ENCODE measurements at regions not wholly inside any gene's neighbourhood (a gene's known extent, or its start where the extent isn't known, plus 50 kb on each side); places are given as distances from the start of the nearest gene placed in this dataset.

DNA sequence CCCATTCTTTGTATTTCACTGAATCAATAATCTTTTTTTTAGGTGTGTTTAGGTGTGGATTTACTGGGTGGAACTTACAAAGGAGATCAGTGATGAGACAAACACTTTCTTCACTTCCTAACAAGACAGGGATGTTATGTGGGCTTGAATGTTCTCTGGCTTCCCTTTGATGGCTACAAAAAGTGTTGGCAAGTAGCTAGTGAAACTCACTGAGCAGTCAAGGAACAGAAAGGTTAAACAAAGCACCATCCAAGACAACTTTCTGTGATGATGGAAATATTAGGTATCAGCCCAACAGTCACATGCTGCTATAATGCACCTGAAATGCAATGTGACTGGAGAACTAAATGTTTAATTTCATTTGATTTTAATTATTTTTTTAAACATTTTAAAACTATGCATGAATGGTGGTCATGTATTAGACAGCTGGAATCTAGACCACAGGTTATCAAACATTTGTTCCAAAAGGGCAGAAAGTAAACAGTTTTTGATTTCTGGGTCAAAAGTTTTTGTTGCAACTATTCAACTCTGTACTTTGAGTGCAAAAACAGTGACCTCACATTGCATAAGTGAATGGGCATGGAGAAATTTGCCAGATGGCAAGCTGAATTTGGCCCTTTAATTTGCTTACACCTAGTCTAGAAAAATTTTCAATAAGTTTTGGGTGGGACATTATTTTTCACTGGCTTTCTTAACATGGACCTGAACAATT, 1272.7 kb upstream of the TMEFF2 start:
- Mint-ChIP-seq H3K27ac (ENCODE audit: unreplicated experiment) (no peak overlapping the region), H3K9me3 (ENCODE audit: unreplicated experiment) (peaks cover 15% of the 10 kb centered on the region), H3K4me3 (ENCODE audit: unreplicated experiment) (no peak overlapping the region), H3K4me1 (ENCODE audit: low read depth, unreplicated experiment) (peaks cover 5% of the 10 kb centered on the region), H3K36me3 (ENCODE audit: insufficient read depth, unreplicated experiment) (no peaks in the 10 kb centered on the region), H3K27me3 (ENCODE audit: insufficient read depth, unreplicated experiment) (no peaks in the 10 kb centered on the region)
- Histone ChIP-seq H3K4me1 (peaks cover under 1% of the 10 kb centered on the region; the same call in 1 of the 2 replicates), H3K36me3 (ENCODE audit: control insufficient read depth, insufficient read depth, low read length) (no peaks in the 10 kb centered on the region), H3K27me3 (replicated peaks; ENCODE audit: control insufficient read depth, insufficient read depth, low read length) (no peaks in the 10 kb centered on the region), H3K9me3 (0 out of 2 replicates have a peak, but pooled peaks cover 3% of the 10 kb centered on the region), H3K4me3 (ENCODE audit: low read depth, low read length) (no peak overlapping the region)
- TF ChIP-seq, protein P1, sequence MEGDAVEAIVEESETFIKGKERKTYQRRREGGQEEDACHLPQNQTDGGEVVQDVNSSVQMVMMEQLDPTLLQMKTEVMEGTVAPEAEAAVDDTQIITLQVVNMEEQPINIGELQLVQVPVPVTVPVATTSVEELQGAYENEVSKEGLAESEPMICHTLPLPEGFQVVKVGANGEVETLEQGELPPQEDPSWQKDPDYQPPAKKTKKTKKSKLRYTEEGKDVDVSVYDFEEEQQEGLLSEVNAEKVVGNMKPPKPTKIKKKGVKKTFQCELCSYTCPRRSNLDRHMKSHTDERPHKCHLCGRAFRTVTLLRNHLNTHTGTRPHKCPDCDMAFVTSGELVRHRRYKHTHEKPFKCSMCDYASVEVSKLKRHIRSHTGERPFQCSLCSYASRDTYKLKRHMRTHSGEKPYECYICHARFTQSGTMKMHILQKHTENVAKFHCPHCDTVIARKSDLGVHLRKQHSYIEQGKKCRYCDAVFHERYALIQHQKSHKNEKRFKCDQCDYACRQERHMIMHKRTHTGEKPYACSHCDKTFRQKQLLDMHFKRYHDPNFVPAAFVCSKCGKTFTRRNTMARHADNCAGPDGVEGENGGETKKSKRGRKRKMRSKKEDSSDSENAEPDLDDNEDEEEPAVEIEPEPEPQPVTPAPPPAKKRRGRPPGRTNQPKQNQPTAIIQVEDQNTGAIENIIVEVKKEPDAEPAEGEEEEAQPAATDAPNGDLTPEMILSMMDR (IDR thresholded peaks at IDR 0.05; ENCODE audit: insufficient read depth in 1 of 2, low read depth in 1 of 2, low read length in 1 of 2, severe bottlenecking in 1 of 2, unreplicated experiment in 1 of 2), result no peak
- intact Hi-C loops (cut with micrococcal nuclease; ENCODE audit: unreplicated experiment), result no loop called here
- CTCF ChIA-PET, result no interaction called here
- BruUV-seq (replicated peaks), result no TSS peak
- no peak for DNase-seq
- POLR2A ChIA-PET, result no interaction called here

DNA sequence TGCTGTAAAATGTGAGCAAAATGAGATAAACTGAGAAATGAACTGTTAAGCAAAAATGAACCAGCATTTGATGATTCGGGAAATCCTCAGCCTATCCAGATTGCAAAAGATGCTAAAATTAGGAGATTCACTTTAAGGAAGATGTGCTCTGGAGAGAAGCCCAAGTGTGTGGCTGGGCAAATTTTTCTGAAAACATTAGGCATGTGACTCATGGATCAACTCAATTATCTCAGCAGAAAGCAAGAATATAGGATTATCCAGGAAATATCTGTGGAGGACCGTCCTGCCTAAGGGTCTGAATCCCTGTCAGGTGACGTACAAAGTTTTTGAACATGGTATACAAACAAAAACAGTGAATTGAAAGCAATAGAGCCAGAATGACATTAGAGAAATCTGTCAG, 1268.3 kb upstream of the TMEFF2 start:
- Mint-ChIP-seq H3K27ac (ENCODE audit: unreplicated experiment) (no peak overlapping the region), H3K27me3 (ENCODE audit: insufficient read depth, unreplicated experiment) (no peaks in the 10 kb centered on the region), H3K4me3 (ENCODE audit: unreplicated experiment) (no peak overlapping the region), H3K36me3 (ENCODE audit: insufficient read depth, unreplicated experiment) (no peaks in the 10 kb centered on the region), H3K9me3 (ENCODE audit: unreplicated experiment) (peaks cover 22% of the 10 kb centered on the region), H3K4me1 (ENCODE audit: low read depth, unreplicated experiment) (peaks cover 11% of the 10 kb centered on the region)
- intact Hi-C loops (cut with micrococcal nuclease; ENCODE audit: unreplicated experiment), result loop anchor here (2.0 kb wide), 1 partner anchor 34 kb away; no protein-coding TSS in a partner anchor
- H3K27me3 ChIP-seq (replicated peaks; ENCODE audit: control insufficient read depth, insufficient read depth, low read length), result no peaks in the 10 kb centered on the region
- H3K9me3 ChIP-seq, result no peaks in the 10 kb centered on the region
- H3K36me3 ChIP-seq (ENCODE audit: control insufficient read depth, insufficient read depth, low read length), result no peaks in the 10 kb centered on the region
- ChIA-PET POLR2A (no interaction called here), CTCF (no interaction called here)
- no peak overlapping the region for H3K4me3 ChIP-seq (ENCODE audit: low read depth, low read length)
- peaks cover 10% of the 10 kb centered on the region for H3K4me1 ChIP-seq
- no TSS peak for BruUV-seq (replicated peaks)
- no peak for DNase-seq
- TF ChIP-seq, protein P1 (IDR thresholded peaks at IDR 0.05; ENCODE audit: insufficient read depth in 1 of 2, low read depth in 1 of 2, low read length in 1 of 2, severe bottlenecking in 1 of 2, unreplicated experiment in 1 of 2), result no peak

DNA sequence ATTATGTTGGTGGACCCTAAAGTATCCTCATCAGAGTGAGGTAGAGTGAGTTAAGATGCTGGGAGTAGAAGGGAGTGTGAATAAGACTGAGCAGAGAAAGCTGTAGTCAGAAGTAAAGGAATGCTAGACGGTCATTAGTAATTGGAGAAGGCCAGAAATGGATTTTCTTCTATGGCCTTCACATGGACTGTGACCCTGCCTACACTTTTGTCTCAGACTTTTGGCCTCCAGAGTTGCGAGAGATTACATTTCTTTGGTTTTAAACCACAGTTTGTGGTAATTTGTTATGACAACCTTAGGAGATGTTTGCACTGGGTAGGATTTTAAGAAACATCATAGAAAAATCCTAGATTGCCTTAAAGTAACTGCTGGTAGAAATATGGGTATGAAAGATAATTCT, 1267.7 kb upstream of the TMEFF2 start:
- Histone ChIP-seq H3K9me3 (no peaks in the 10 kb centered on the region), H3K27me3 (replicated peaks; ENCODE audit: control insufficient read depth, insufficient read depth, low read length) (no peaks in the 10 kb centered on the region), H3K4me1 (peaks cover 10% of the 10 kb centered on the region), H3K4me3 (ENCODE audit: low read depth, low read length) (no peak overlapping the region), H3K36me3 (ENCODE audit: control insufficient read depth, insufficient read depth, low read length) (no peaks in the 10 kb centered on the region)
- intact Hi-C loops (cut with micrococcal nuclease; ENCODE audit: unreplicated experiment), result loop anchor here (2.0 kb wide), 1 partner anchor 34 kb away; no protein-coding TSS in a partner anchor
- ChIA-PET CTCF (no interaction called here), POLR2A (no interaction called here)
- BruUV-seq (replicated peaks), result no TSS peak
- Mint-ChIP-seq H3K27ac (ENCODE audit: unreplicated experiment) (no peak overlapping the region), H3K9me3 (ENCODE audit: unreplicated experiment) (peaks cover 22% of the 10 kb centered on the region), H3K36me3 (ENCODE audit: insufficient read depth, unreplicated experiment) (no peaks in the 10 kb centered on the region), H3K4me3 (ENCODE audit: unreplicated experiment) (peak overlapping the region; percentile 5), H3K27me3 (ENCODE audit: insufficient read depth, unreplicated experiment) (no peaks in the 10 kb centered on the region), H3K4me1 (ENCODE audit: low read depth, unreplicated experiment) (peaks cover 11% of the 10 kb centered on the region)
- DNase-seq, result no peak
- TF ChIP-seq, protein P1 (IDR thresholded peaks at IDR 0.05; ENCODE audit: insufficient read depth in 1 of 2, low read depth in 1 of 2, low read length in 1 of 2, severe bottlenecking in 1 of 2, unreplicated experiment in 1 of 2), result no peak
